ENCODE measurements at regions not wholly inside any gene's neighbourhood (a gene's known extent, or its start where the extent isn't known, plus 50 kb on each side); places are given as distances from the start of the nearest gene placed in this dataset.

DNA sequence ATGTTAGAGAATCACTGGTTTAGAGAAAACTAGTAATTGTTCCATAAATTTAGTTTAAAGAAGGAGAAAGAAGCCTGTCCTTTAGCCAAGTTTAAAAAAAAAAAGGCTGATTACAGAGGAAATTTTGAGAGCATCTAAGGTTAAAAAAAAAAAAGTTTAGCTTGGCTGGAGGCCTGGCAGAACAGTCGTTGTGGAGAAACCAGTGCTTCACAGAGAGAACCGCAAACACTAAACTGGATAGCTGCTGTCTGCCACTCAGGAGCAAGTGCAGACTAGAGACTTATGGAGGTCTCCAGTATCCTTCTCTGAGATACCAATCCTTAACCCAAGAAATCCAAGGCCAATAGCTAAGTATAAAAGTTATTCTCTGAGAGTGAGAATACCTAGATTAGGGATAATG, 84.8 kb upstream of the ANKRD28 start:
- H3K27me3 ChIP-seq (ENCODE audit: insufficient read depth, low read depth, severe bottlenecking), result no peaks in the 10 kb centered on the region
- H3K9me3 ChIP-seq (ENCODE audit: severe bottlenecking), result no peaks in the 10 kb centered on the region
- no peak overlapping the region for H3K27ac ChIP-seq
- TF ChIP-seq, protein P1, sequence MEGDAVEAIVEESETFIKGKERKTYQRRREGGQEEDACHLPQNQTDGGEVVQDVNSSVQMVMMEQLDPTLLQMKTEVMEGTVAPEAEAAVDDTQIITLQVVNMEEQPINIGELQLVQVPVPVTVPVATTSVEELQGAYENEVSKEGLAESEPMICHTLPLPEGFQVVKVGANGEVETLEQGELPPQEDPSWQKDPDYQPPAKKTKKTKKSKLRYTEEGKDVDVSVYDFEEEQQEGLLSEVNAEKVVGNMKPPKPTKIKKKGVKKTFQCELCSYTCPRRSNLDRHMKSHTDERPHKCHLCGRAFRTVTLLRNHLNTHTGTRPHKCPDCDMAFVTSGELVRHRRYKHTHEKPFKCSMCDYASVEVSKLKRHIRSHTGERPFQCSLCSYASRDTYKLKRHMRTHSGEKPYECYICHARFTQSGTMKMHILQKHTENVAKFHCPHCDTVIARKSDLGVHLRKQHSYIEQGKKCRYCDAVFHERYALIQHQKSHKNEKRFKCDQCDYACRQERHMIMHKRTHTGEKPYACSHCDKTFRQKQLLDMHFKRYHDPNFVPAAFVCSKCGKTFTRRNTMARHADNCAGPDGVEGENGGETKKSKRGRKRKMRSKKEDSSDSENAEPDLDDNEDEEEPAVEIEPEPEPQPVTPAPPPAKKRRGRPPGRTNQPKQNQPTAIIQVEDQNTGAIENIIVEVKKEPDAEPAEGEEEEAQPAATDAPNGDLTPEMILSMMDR (IDR thresholded peaks at IDR 0.05; ENCODE audit: low read depth, low read length), result no peak
- H3K36me3 ChIP-seq, result no peaks in the 10 kb centered on the region
- no peak for DNase-seq
- H3K4me3 ChIP-seq (ENCODE audit: low read depth, low read length), result no peak overlapping the region

DNA sequence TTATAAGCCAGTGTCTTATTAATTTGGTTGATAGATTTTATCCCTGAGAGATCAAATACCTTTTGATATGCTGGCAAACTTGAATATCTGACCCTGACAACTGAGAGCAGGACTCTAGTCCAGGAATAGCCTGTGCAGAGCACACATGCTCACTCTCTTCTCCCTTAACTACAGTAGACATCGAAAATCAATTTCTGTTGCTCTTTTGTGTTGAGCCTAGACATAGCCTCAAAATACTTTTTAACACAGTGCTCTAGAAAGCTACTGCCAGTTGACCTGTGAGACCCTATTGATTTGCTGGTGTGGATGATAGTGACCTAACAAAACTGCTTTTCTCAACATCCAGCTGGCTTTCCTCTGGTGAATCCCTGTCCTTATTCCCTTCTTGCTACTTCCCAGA, 86.4 kb upstream of the ANKRD28 start:
- H3K4me3 ChIP-seq (ENCODE audit: low read depth, low read length), result no peak overlapping the region
- no peak overlapping the region for H3K27ac ChIP-seq
- H3K36me3 ChIP-seq, result no peaks in the 10 kb centered on the region
- H3K27me3 ChIP-seq (ENCODE audit: insufficient read depth, low read depth, severe bottlenecking), result no peaks in the 10 kb centered on the region
- TF ChIP-seq, protein P1 (IDR thresholded peaks at IDR 0.05; ENCODE audit: low read depth, low read length), result no peak
- no peak for DNase-seq
- H3K9me3 ChIP-seq (ENCODE audit: severe bottlenecking), result no peaks in the 10 kb centered on the region

DNA sequence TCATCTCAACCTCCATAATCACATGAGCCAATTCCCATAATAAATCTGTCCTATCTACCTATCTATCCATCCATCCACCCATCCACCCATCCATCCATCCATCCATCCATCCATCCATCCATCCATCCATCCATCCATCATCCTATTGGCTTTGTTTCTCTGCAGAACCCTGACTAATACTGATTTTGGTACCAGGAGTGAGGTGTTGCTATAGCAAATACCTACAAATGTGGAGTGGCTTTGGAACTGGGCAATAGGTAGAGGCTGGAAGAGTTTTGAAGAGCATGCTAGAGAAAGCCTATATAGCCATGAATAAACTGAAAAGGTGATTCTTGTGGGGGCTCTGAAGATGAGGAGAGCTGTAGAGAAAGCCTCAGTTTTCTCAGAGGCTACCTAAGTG, 88.7 kb upstream of the ANKRD28 start:
- DNase-seq, result no peak
- H3K27ac ChIP-seq, result no peak overlapping the region
- TF ChIP-seq, protein P1 (IDR thresholded peaks at IDR 0.05; ENCODE audit: low read depth, low read length), result no peak
- no peak overlapping the region for H3K4me3 ChIP-seq (ENCODE audit: low read depth, low read length)
- H3K9me3 ChIP-seq (ENCODE audit: severe bottlenecking), result no peaks in the 10 kb centered on the region
- no peaks in the 10 kb centered on the region for H3K36me3 ChIP-seq
- no peaks in the 10 kb centered on the region for H3K27me3 ChIP-seq (ENCODE audit: insufficient read depth, low read depth, severe bottlenecking)

DNA sequence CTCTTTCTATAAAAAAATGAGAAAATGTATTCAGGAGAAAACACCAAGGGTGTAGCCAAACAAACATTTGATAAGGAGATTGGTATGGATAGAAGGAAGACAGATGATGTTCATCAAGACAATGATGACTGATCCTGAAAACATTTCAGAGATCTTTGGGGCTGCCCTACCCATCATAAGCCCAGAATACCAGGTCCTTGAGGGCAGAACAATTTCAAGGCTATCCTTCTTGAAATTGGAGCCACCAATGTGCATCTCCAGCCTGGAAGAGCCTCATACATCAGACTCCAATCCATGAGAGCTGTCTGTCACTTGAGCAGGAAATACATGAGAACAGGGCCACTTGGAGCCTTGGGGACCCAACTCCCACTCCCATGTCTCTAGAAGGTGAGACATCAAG, 89.5 kb upstream of the ANKRD28 start:
- Histone ChIP-seq H3K9me3 (ENCODE audit: severe bottlenecking) (no peaks in the 10 kb centered on the region), H3K27ac (no peak overlapping the region), H3K36me3 (no peaks in the 10 kb centered on the region), H3K27me3 (ENCODE audit: insufficient read depth, low read depth, severe bottlenecking) (no peaks in the 10 kb centered on the region), H3K4me3 (ENCODE audit: low read depth, low read length) (no peak overlapping the region)
- TF ChIP-seq, protein P1 (IDR thresholded peaks at IDR 0.05; ENCODE audit: low read depth, low read length), result no peak
- DNase-seq, result no peak

DNA sequence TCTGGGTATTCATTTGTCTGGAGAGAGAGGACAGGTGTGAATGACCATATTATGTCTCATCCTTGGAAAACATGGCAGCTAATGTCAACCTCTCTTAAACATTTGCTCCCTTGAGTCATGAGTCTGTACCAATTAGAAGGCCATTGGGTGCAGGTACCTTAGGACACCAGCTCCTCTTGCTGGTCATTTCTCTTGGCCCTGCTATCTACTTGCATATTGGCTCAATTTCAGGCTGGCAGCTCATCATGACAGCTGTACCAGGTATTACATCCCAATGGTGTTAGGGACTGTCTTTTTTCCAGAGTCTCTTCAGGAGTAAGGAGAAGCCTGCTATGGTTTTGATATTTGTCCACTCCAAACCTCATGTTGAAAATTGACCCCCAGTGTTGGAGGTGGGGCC, 92.2 kb upstream of the ANKRD28 start:
- TF ChIP-seq, protein P1 (IDR thresholded peaks at IDR 0.05; ENCODE audit: low read depth, low read length), result no peak
- Histone ChIP-seq H3K27ac (no peak overlapping the region), H3K9me3 (ENCODE audit: severe bottlenecking) (no peaks in the 10 kb centered on the region), H3K36me3 (no peaks in the 10 kb centered on the region), H3K27me3 (ENCODE audit: insufficient read depth, low read depth, severe bottlenecking) (no peaks in the 10 kb centered on the region), H3K4me3 (ENCODE audit: low read depth, low read length) (no peak overlapping the region)
- no peak for DNase-seq
